IMR-90 (cell line): ENCODE measurements at regions not wholly inside any gene's neighbourhood (a gene's known extent, or its start where the extent isn't known, plus 50 kb on each side); places are given as distances from the start of the nearest gene placed in this dataset.

Experiments used
- ATAC-seq: fragments of 200-7000 bp; cut with Tn5 transposase; 2 replicates; pipeline ENCODE4 v1.9.1; 2020; ENCODE audit warnings: low read depth, mild to moderate bottlenecking, moderate library complexity
- BruUV-seq: library from RNA; stranded (reverse); fragments of 400-500 nt; replicated peaks from 2 replicates; lab custom pipeline; 2021; lab: Mats Ljungman, UMichigan
- CTCF ChIA-PET: fragments of 300-600 bp; formaldehyde crosslinking; extraction: SDS; loops from one replicate; lab custom pipeline; 2021; ENCODE audit warnings: antibody characterized with exemption; lab: Yijun Ruan, JAX
- POLR2A ChIA-PET: fragments of 300-600 bp; sonication (Branson Sonifier 250); formaldehyde crosslinking; loops from one replicate; lab custom pipeline; 2022; ENCODE audit warnings: antibody characterized with exemption; ENCODE audit not compliant: unreplicated experiment; lab: Charles Lee
- DNase-seq: peaks from one replicate; pipeline ENCODE4 v3.0.0; 2013
- H2AFZ ChIP-seq: replicated peaks from 2 replicates; pipeline ENCODE3; 2013; ENCODE audit warnings: low read length, mild to moderate bottlenecking; ENCODE audit not compliant: poor library complexity
- H2AK5ac ChIP-seq: 2 replicates; pipeline ENCODE4 v1.6.1; 2013; ENCODE audit warnings: low read depth, low read length, inconsistent platforms
- H2AK9ac ChIP-seq: replicated peaks from 2 replicates; pipeline ENCODE3; 2013; ENCODE audit warnings: mild to moderate bottlenecking, low read depth, low read length, moderate library complexity; ENCODE audit not compliant: poor library complexity
- H2BK120ac ChIP-seq: 2 replicates; pipeline ENCODE4 v1.6.1; 2013; ENCODE audit warnings: low read depth, low read length, inconsistent platforms
- H2BK15ac ChIP-seq: 3 replicates; pipeline ENCODE4 v1.6.1; 2013; ENCODE audit warnings: low read depth, low read length, inconsistent platforms
- H2BK20ac ChIP-seq: 2 replicates; pipeline ENCODE4 v1.6.1; 2013; ENCODE audit warnings: low read depth, mild to moderate bottlenecking, inconsistent platforms, low read length, moderate library complexity
- H2BK5ac ChIP-seq: 2 replicates; pipeline ENCODE4 v1.6.1; 2013; ENCODE audit warnings: mild to moderate bottlenecking, low read depth, low read length, inconsistent platforms; ENCODE audit not compliant: poor library complexity, severe bottlenecking
- H3K14ac ChIP-seq: replicated peaks from 2 replicates; pipeline ENCODE4 v1.6.1; 2013; ENCODE audit warnings: low read depth, low read length, inconsistent platforms
- H3K18ac ChIP-seq: 2 replicates; pipeline ENCODE4 v1.6.1; 2013; ENCODE audit warnings: low read depth, low read length, control low read depth
- H3K23ac ChIP-seq: 2 replicates; pipeline ENCODE4 v1.6.1; 2013; ENCODE audit warnings: low read depth, low read length, inconsistent platforms
- H3K27ac ChIP-seq: 2 replicates; pipeline ENCODE4 v1.5.1; 2013; ENCODE audit warnings: mild to moderate bottlenecking, control low read depth, low read length; ENCODE audit not compliant: insufficient read depth
- H3K27me3 ChIP-seq: 2 replicates; pipeline ENCODE4 v1.6.1; 2013; ENCODE audit warnings: low read length; ENCODE audit not compliant: control insufficient read depth, insufficient read depth
- H3K36me3 ChIP-seq: 2 replicates; pipeline ENCODE4 v1.6.1; 2013; ENCODE audit warnings: low read length, mixed read lengths; ENCODE audit not compliant: control insufficient read depth, insufficient read depth
- H3K4ac ChIP-seq: 2 replicates; pipeline ENCODE4 v1.6.1; 2013; ENCODE audit warnings: low read depth, low read length, inconsistent platforms
- H3K4me1 ChIP-seq: 2 replicates; pipeline ENCODE4 v1.6.1; 2013; ENCODE audit warnings: low read length, mixed read lengths; ENCODE audit not compliant: control insufficient read depth, insufficient read depth
- H3K4me2 ChIP-seq: 2 replicates; pipeline ENCODE4 v1.6.1; 2013; ENCODE audit warnings: low read depth, mild to moderate bottlenecking, control low read depth, low read length, moderate library complexity
- H3K4me3 ChIP-seq: 2 replicates; pipeline ENCODE4 v1.5.1; 2013; ENCODE audit warnings: low read depth, mild to moderate bottlenecking, control low read depth, low read length, moderate library complexity; ENCODE audit not compliant: insufficient read depth
- H3K56ac ChIP-seq: 2 replicates; pipeline ENCODE4 v1.6.1; 2013; ENCODE audit warnings: low read length, inconsistent platforms; ENCODE audit not compliant: insufficient read depth; ENCODE audit errors: extremely low read depth
- H3K79me1 ChIP-seq, 2 experiments: 2 replicates each; pipeline ENCODE4 v1.6.1; 2013; ENCODE audit warnings: low read length in 2 of 2, inconsistent platforms in 1 of 2, low read depth in 1 of 2
- H3K9ac ChIP-seq: 2 replicates; pipeline ENCODE4 v1.6.1; 2013; ENCODE audit warnings: low read depth, low read length, control low read depth
- H3K9me1 ChIP-seq: 2 replicates; pipeline ENCODE4 v1.6.1; 2013; ENCODE audit warnings: low read length, inconsistent platforms; ENCODE audit not compliant: insufficient read depth
- H3K9me3 ChIP-seq: 2 replicates; pipeline ENCODE4 v1.6.1; 2013; ENCODE audit warnings: low read length; ENCODE audit not compliant: control insufficient read depth, insufficient read depth
- H4K20me1 ChIP-seq: 2 replicates; pipeline ENCODE4 v1.6.1; 2013; ENCODE audit warnings: low read length, inconsistent platforms; ENCODE audit not compliant: insufficient read depth
- H4K5ac ChIP-seq: 2 replicates; pipeline ENCODE4 v1.6.1; 2013; ENCODE audit warnings: mild to moderate bottlenecking, low read depth, low read length, control low read depth
- H4K8ac ChIP-seq, 2 experiments: 2 replicates each; pipeline ENCODE4 v1.6.1; 2013; ENCODE audit warnings: low read depth in 2 of 2, low read length in 2 of 2, control low read depth in 1 of 2, inconsistent platforms in 1 of 2
- H4K91ac ChIP-seq: 2 replicates; pipeline ENCODE4 v1.6.1; 2013; ENCODE audit warnings: low read depth, low read length, inconsistent platforms; ENCODE audit not compliant: insufficient read depth
- BHLHE40 ChIP-seq: fragments of 150-350 bp; IDR thresholded peaks from 2 replicates; pipeline ENCODE4 v1.6.1; 2016; ENCODE audit warnings: mild to moderate bottlenecking, low read depth, low read length
- CEBPB ChIP-seq: IDR thresholded peaks from 2 replicates; pipeline ENCODE4 v1.6.1; 2012; ENCODE audit warnings: low read depth, low read length, improper control_type of control experiment
- CHD1 ChIP-seq: IDR thresholded peaks from 2 replicates; pipeline ENCODE4 v1.6.1; 2012; ENCODE audit warnings: low read depth, low read length, improper control_type of control experiment
- NFE2L2 ChIP-seq: fragments of 150-350 bp; IDR thresholded peaks from 2 replicates; pipeline ENCODE4 v1.6.1; 2016; ENCODE audit warnings: low read depth, mild to moderate bottlenecking, low read length
- RAD21 ChIP-seq: IDR thresholded peaks from 2 replicates; pipeline ENCODE4 v1.6.1; 2012; ENCODE audit warnings: low read length, improper control_type of control experiment
- RFX5 ChIP-seq: IDR thresholded peaks from 2 replicates; pipeline ENCODE4 v1.8.0; 2012; ENCODE audit warnings: low read depth, mild to moderate bottlenecking, low read length, moderate library complexity
- WGBS, 2 experiments: methylation state at CpG; one replicate each; pipeline versions ENCODE4 v1.1.5 to v1.1.7; 2013; ENCODE audit warnings: missing lambda C conversion rate in 2 of 2; ENCODE audit not compliant: insufficient read length in 1 of 2; ENCODE audit errors: extremely low coverage in 2 of 2; 5-methylcytosine and 5-hydroxymethylcytosine counted together
- dilution Hi-C: fragments of 300-500 bp; cut with HindIII; formaldehyde crosslinking; loops from one replicate; pipeline ENCODE4 v1.14.3; 2018; ENCODE audit warnings: low sequenced_read_pairs; ENCODE audit not compliant: unreplicated experiment
- in situ Hi-C: fragments of 300-500 bp; cut with MboI; formaldehyde crosslinking; loops from 3 replicates; pipeline ENCODE4 v1.14.3; 2019; ENCODE audit warnings: low sequenced_read_pairs, inconsistent platforms, mixed read lengths
- intact Hi-C: fragments of 100-400 bp; cut with micrococcal nuclease; formaldehyde crosslinking; loops from 2 replicates; pipeline ENCODE4 v1.10.0; 2022
- TF ChIP-seq, protein P1 (sequence below): fragments of 150-350 bp; IDR thresholded peaks from 2 replicates; pipeline ENCODE4 v1.6.1; 2016; ENCODE audit warnings: low read depth, mild to moderate bottlenecking, low read length, moderate library complexity, borderline replicate concordance

DNA sequence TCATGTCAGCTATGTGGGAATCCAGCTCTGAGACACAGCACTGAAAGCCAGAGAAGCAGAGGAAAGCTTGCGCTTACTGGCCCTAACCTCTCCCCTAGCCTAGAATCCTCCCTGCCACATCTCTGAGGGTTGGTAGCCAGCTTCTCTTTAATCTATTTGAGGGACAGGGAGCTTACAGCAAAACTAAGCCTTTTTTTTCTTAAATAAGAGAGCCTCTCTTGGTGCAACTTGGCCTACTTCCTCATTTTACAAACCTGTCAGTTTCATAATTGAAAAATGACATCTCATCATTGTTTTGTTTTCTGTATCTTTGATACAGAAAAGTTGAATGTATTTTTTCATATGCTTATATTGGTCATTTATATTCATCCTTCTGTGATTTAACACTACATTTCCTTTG is 193.9 kb downstream of the ZNF621 start:
- H3K9me3 ChIP-seq: no peaks in the 10 kb centered on the region

More for the DNA sequence above, 193.9 kb downstream of the ZNF621 start:
- H2AK9ac ChIP-seq: no peak overlapping the region
- no TSS peak for BruUV-seq
- no peak overlapping the region for H2BK120ac ChIP-seq
- no peak overlapping the region for H3K4me2 ChIP-seq
- no peaks in the 10 kb centered on the region for H4K20me1 ChIP-seq
- dilution Hi-C loops: no loop called here
- no peak overlapping the region for H3K4me3 ChIP-seq
- H3K9me1 ChIP-seq: no peaks in the 10 kb centered on the region
- in situ Hi-C loops: no loop called here
- no CpG with 5 or more reads among the region's 1 CpG for WGBS, 2 experiments
- no peak for TF ChIP-seq CEBPB
- TF ChIP-seq, protein P1, sequence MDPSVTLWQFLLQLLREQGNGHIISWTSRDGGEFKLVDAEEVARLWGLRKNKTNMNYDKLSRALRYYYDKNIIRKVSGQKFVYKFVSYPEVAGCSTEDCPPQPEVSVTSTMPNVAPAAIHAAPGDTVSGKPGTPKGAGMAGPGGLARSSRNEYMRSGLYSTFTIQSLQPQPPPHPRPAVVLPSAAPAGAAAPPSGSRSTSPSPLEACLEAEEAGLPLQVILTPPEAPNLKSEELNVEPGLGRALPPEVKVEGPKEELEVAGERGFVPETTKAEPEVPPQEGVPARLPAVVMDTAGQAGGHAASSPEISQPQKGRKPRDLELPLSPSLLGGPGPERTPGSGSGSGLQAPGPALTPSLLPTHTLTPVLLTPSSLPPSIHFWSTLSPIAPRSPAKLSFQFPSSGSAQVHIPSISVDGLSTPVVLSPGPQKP: no peak
- no peak for TF ChIP-seq RFX5
- TF ChIP-seq BHLHE40: no peak
- no peak for TF ChIP-seq NFE2L2
- no peak for TF ChIP-seq CHD1
- TF ChIP-seq RAD21: no peak
- no peak overlapping the region for H4K5ac ChIP-seq
- H3K79me1 ChIP-seq: no peaks in the 10 kb centered on the region
- no peak overlapping the region for H4K91ac ChIP-seq
- intact Hi-C loops: no loop called here
- no peak overlapping the region for H2BK15ac ChIP-seq
- H3K4ac ChIP-seq: no peak overlapping the region
- no peak for ATAC-seq
- H3K56ac ChIP-seq: no peak overlapping the region
- no peak overlapping the region for H2AK5ac ChIP-seq
- H3K27ac ChIP-seq: no peak overlapping the region
- no peak overlapping the region for H3K18ac ChIP-seq
- no peaks in the 10 kb centered on the region for H3K36me3 ChIP-seq
- H3K23ac ChIP-seq: no peak overlapping the region
- H2BK5ac ChIP-seq: no peak overlapping the region
- no peak for DNase-seq
- no peaks in the 10 kb centered on the region for H3K4me1 ChIP-seq
- ChIA-PET POLR2A (no interaction called here), CTCF (no interaction called here)
- H2BK20ac ChIP-seq: no peak overlapping the region
- H3K9ac ChIP-seq: no peak overlapping the region
- no peak overlapping the region for H4K8ac ChIP-seq
- H3K14ac ChIP-seq: no peak overlapping the region
- no peak overlapping the region for H2AFZ ChIP-seq
- H3K27me3 ChIP-seq: no peaks in the 10 kb centered on the region
